Skeletal muscle satellite cell (primary cell): ENCODE measurements at regions not wholly inside any gene's neighbourhood (a gene's known extent, or its start where the extent isn't known, plus 50 kb on each side); places are given as distances from the start of the nearest gene placed in this dataset.

ENCODE experiments used
- H3K27me3 ChIP-seq: 2 replicates; pipeline ENCODE4 v1.7.0; 2013; ENCODE audit warnings: low read length; ENCODE audit not compliant: control insufficient read depth, insufficient read depth
- H3K36me3 ChIP-seq: 2 replicates; pipeline ENCODE4 v1.7.0; 2013; ENCODE audit warnings: mild to moderate bottlenecking, control low read depth, low read length; ENCODE audit not compliant: insufficient read depth
- H3K4me1 ChIP-seq: 2 replicates; pipeline ENCODE4 v1.7.0; 2013; ENCODE audit warnings: low read length; ENCODE audit not compliant: control insufficient read depth, insufficient read depth
- H3K4me2 ChIP-seq: 2 replicates; pipeline ENCODE4 v1.7.0; 2013; ENCODE audit warnings: mild to moderate bottlenecking, low read length
- H3K4me3 ChIP-seq: 2 replicates; pipeline ENCODE4 v1.7.0; 2013; ENCODE audit warnings: low read length
- H3K9ac ChIP-seq: 2 replicates; pipeline ENCODE4 v1.7.0; 2013; ENCODE audit warnings: mild to moderate bottlenecking, low read depth, low read length, moderate library complexity
- H3K9me3 ChIP-seq: replicated peaks from 2 replicates; pipeline ENCODE4 v1.7.0; 2013; ENCODE audit warnings: mild to moderate bottlenecking, control low read depth, low read length

- H3K9ac ChIP-seq: no peak overlapping the region
- H3K27me3 ChIP-seq: no peaks in the 10 kb centered on the region
- no peaks in the 10 kb centered on the region for H3K36me3 ChIP-seq
- no peaks in the 10 kb centered on the region for H3K9me3 ChIP-seq
- no peaks in the 10 kb centered on the region for H3K4me1 ChIP-seq
- H3K4me3 ChIP-seq: no peak overlapping the region
- no peak overlapping the region for H3K4me2 ChIP-seq
Observed at GRCh38 chr13:88303605-88304004, 632.4 kb downstream of the SLITRK5 start.

- Histone ChIP-seq H3K4me2 (no peak overlapping the region), H3K4me3 (no peak overlapping the region), H3K27me3 (no peaks in the 10 kb centered on the region), H3K4me1 (no peaks in the 10 kb centered on the region), H3K9me3 (no peaks in the 10 kb centered on the region), H3K9ac (no peak overlapping the region), H3K36me3 (no peaks in the 10 kb centered on the region)
Observed at GRCh38 chr13:88314496-88314895, 643.3 kb downstream of the SLITRK5 start.

DNA sequence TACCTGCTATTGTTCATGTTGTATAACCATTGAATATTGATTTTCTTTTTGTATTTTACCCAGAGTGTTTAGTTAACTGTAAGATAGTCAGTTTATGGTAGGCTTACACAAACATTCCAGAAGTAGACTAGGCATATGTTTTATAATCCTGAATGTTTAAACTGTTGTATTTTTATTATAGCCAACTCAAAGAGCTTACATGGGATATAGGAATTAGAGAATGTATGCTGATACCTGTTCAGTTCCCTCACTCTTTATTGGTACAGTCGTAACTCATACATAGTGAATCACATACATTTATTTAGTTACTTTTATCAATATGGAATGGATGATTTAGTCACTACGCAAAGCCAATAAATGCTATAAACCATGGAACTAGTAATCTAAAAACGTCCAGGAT is 657.9 kb downstream of the SLITRK5 start:
- Histone ChIP-seq H3K9me3 (no peaks in the 10 kb centered on the region), H3K4me1 (no peaks in the 10 kb centered on the region), H3K27me3 (no peaks in the 10 kb centered on the region), H3K36me3 (no peaks in the 10 kb centered on the region), H3K4me2 (no peak overlapping the region), H3K9ac (no peak overlapping the region), H3K4me3 (no peak overlapping the region)

- Histone ChIP-seq H3K36me3 (no peaks in the 10 kb centered on the region), H3K4me1 (no peaks in the 10 kb centered on the region), H3K9ac (no peak overlapping the region), H3K4me2 (no peak overlapping the region), H3K4me3 (no peak overlapping the region), H3K9me3 (no peaks in the 10 kb centered on the region), H3K27me3 (no peaks in the 10 kb centered on the region)
Observed at GRCh38 chr13:88339271-88339741, 668.1 kb downstream of the SLITRK5 start.

GRCh38 chr13:88345171-88345847 is 674.1 kb downstream of the SLITRK5 start:
- Histone ChIP-seq H3K9ac (no peak overlapping the region), H3K36me3 (no peaks in the 10 kb centered on the region)

GRCh38 chr13:88360761-88361160 is 689.6 kb downstream of the SLITRK5 start:
- Histone ChIP-seq H3K4me2 (no peak overlapping the region), H3K27me3 (no peaks in the 10 kb centered on the region), H3K4me1 (no peaks in the 10 kb centered on the region), H3K36me3 (no peaks in the 10 kb centered on the region), H3K9ac (no peak overlapping the region), H3K9me3 (no peaks in the 10 kb centered on the region), H3K4me3 (no peak overlapping the region)

More at GRCh38 chr13:88345171-88345847, 674.1 kb downstream of the SLITRK5 start:
- Histone ChIP-seq H3K4me1 (no peaks in the 10 kb centered on the region), H3K27me3 (no peaks in the 10 kb centered on the region), H3K4me3 (no peak overlapping the region), H3K4me2 (no peak overlapping the region), H3K9me3 (no peaks in the 10 kb centered on the region)

DNA sequence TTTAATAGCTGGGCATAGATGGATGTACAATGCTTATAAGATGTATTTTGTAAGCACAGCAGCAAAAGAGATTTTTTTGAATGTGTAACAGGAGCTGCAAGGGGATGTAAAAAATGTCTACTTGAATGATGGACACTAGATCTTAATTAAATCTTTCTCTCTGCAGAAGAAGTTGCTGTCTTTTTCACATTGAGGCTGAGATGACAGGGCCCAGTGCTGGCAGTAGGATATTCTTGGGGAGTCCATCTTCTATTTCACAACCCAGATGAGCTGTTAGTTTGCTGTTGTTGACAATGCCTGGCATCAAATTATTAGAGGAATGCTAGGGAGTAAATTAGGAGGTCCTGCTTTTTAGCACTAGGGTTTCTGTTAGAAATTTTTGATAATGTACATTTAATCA is 698.7 kb downstream of the SLITRK5 start:
- Histone ChIP-seq H3K36me3 (no peaks in the 10 kb centered on the region), H3K4me1 (no peaks in the 10 kb centered on the region), H3K27me3 (no peaks in the 10 kb centered on the region), H3K4me2 (no peak overlapping the region), H3K9me3 (no peaks in the 10 kb centered on the region), H3K9ac (no peak overlapping the region), H3K4me3 (no peak overlapping the region)

DNA sequence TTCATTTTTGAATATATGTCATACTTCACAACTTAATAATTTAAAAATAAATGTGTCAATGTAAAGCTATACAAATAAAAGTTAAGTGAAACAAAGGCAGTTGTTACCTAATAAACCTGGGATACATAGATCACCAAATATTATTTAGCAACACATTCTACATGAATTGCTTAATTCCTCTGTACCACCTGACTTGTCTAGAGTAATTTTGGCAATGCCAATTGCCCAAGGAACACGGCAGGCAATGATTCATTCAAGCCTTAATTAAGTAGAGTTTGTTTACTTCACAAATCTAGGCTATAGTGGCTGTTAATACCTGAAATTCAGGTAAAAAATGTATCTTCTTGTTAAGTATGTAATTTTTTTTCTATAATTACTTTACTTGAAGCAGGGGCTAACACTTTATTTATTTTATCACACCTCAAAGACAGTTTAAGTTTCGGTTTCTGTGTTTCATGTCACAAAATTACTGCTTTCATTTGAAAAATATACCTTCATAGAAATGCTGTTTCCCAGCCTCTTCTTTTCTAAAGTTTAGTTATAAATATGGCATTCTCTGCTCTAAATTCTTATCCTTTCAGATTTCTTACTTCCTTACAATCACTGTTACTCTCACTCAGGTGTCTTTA is 705.7 kb downstream of the SLITRK5 start:
- H3K9ac ChIP-seq: no peak overlapping the region
- H3K4me1 ChIP-seq: no peaks in the 10 kb centered on the region
- no peaks in the 10 kb centered on the region for H3K36me3 ChIP-seq
- H3K4me3 ChIP-seq: no peak overlapping the region
- H3K27me3 ChIP-seq: no peaks in the 10 kb centered on the region
- H3K4me2 ChIP-seq: no peak overlapping the region
- no peaks in the 10 kb centered on the region for H3K9me3 ChIP-seq

DNA sequence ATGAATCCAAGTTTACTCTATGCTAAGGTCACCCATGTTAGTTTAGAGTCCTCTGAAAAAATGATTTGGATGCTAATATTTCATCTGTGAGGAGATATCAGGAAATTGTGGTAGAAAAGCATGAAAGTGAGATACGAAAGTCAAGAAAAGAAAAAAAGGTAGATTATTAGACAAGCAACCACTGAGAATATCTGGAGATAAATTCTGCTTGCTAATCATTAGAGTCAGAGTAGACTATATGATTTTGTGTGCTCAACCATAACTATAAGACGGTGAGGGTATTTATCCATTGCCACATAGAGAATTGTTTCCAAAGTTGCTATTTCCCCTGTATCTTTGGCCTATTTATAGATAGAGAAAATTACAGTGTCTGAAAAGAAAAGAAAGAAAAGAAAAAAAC is 706.7 kb downstream of the SLITRK5 start:
- Histone ChIP-seq H3K9me3 (no peaks in the 10 kb centered on the region), H3K27me3 (no peaks in the 10 kb centered on the region), H3K4me2 (no peak overlapping the region), H3K4me3 (no peak overlapping the region), H3K4me1 (no peaks in the 10 kb centered on the region), H3K9ac (no peak overlapping the region), H3K36me3 (no peaks in the 10 kb centered on the region)

- no peaks in the 10 kb centered on the region for H3K4me1 ChIP-seq
- no peak overlapping the region for H3K4me2 ChIP-seq
- H3K4me3 ChIP-seq: no peak overlapping the region
- H3K9me3 ChIP-seq: no peaks in the 10 kb centered on the region
- H3K27me3 ChIP-seq: no peaks in the 10 kb centered on the region
- no peak overlapping the region for H3K9ac ChIP-seq
- no peaks in the 10 kb centered on the region for H3K36me3 ChIP-seq
Observed at GRCh38 chr13:88384542-88384941, 713.4 kb downstream of the SLITRK5 start.

GRCh38 chr13:88395804-88396203 is 724.6 kb downstream of the SLITRK5 start:
- Histone ChIP-seq H3K9me3 (no peaks in the 10 kb centered on the region), H3K4me1 (no peaks in the 10 kb centered on the region), H3K4me2 (no peak overlapping the region), H3K9ac (no peak overlapping the region), H3K27me3 (no peaks in the 10 kb centered on the region), H3K4me3 (no peak overlapping the region), H3K36me3 (no peaks in the 10 kb centered on the region)

DNA sequence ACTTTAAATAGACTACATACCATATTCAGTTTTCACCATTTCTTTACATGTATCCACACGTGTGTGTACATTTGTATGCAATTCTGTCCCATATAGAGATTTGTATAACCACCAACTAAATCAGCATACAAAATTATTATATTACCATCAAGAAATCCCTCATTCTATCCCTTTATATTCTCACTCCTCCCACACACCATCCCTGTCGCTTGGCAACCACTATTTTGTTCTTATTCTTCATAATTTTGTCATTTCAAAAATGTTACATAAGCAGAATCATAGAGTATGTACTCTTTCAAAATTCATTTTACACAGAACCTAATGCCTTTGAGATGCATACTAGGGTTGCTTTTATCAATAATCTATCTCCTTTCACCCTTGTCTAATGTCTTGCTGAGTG is 740.5 kb downstream of the SLITRK5 start:
- Histone ChIP-seq H3K4me2 (no peak overlapping the region), H3K9me3 (no peaks in the 10 kb centered on the region), H3K36me3 (no peaks in the 10 kb centered on the region), H3K4me3 (no peak overlapping the region), H3K27me3 (no peaks in the 10 kb centered on the region), H3K9ac (no peak overlapping the region), H3K4me1 (no peaks in the 10 kb centered on the region)
